Progenitor cell of endocrine pancreas (in vitro differentiated cells): ENCODE measurements at regions not wholly inside any gene's neighbourhood (a gene's known extent, or its start where the extent isn't known, plus 50 kb on each side); places are given as distances from the start of the nearest gene placed in this dataset.
A peak's percentile ranks its signal among the peaks of the same experiment; 100 is the strongest.

Source experiments
- DNase-seq: peaks from one replicate; pipeline ENCODE4 v3.0.0; 2021; ENCODE audit warnings: low spot score; ENCODE audit not compliant: unreplicated experiment
- H3K27ac Mint-ChIP-seq: 2 replicates; pipeline ENCODE4 v1.8.0; 2021; ENCODE audit warnings: mild to moderate bottlenecking, moderate library complexity, mixed read lengths
- H3K27me3 Mint-ChIP-seq: 2 replicates; pipeline ENCODE4 v1.8.0; 2021; ENCODE audit warnings: mixed read lengths
- H3K36me3 Mint-ChIP-seq: 2 replicates; pipeline ENCODE4 v1.8.0; 2022; ENCODE audit warnings: mixed read lengths; ENCODE audit not compliant: insufficient read depth
- H3K4me1 Mint-ChIP-seq: 2 replicates; pipeline ENCODE4 v1.8.0; 2021; ENCODE audit warnings: low read depth, mixed read lengths
- H3K4me3 Mint-ChIP-seq: 2 replicates; pipeline ENCODE4 v1.8.0; 2021; ENCODE audit warnings: low read depth, mild to moderate bottlenecking, moderate library complexity, mixed read lengths
- H3K9me3 Mint-ChIP-seq: 2 replicates; pipeline ENCODE4 v1.8.0; 2021; ENCODE audit warnings: low read depth, mixed read lengths
- CTCF ChIP-seq: fragments of 200-600 bp; sonication (generic); IDR thresholded peaks from one replicate; pipeline ENCODE4 v1.5.0; 2021; ENCODE audit warnings: antibody characterized with exemption, mild to moderate bottlenecking; ENCODE audit not compliant: unreplicated experiment

- Mint-ChIP-seq H3K27me3 (no peaks in the 10 kb centered on the region), H3K4me3 (no peak overlapping the region), H3K27ac (no peak overlapping the region), H3K36me3 (no peaks in the 10 kb centered on the region), H3K9me3 (peaks cover 2% of the 10 kb centered on the region), H3K4me1 (peaks cover 5% of the 10 kb centered on the region)
- TF ChIP-seq CTCF, result no peak
- DNase-seq, result no peak
These were observed 70.0 kb downstream of the SCG2 start for GRCh38 chr2:223532161-223532560.

GRCh38 chr2:223532712-223533111 is 69.4 kb downstream of the SCG2 start:
- TF ChIP-seq CTCF, result no peak
- peaks cover 10% of the 10 kb centered on the region for H3K4me1 Mint-ChIP-seq
- H3K9me3 Mint-ChIP-seq, result peaks cover 3% of the 10 kb centered on the region
- no peaks in the 10 kb centered on the region for H3K27me3 Mint-ChIP-seq
- H3K27ac Mint-ChIP-seq, result no peak overlapping the region
- H3K36me3 Mint-ChIP-seq, result no peaks in the 10 kb centered on the region
- H3K4me3 Mint-ChIP-seq, result no peak overlapping the region
- no peak for DNase-seq

- Mint-ChIP-seq H3K27ac (no peak overlapping the region), H3K9me3 (peaks cover 3% of the 10 kb centered on the region), H3K27me3 (no peaks in the 10 kb centered on the region), H3K4me3 (no peak overlapping the region), H3K36me3 (no peaks in the 10 kb centered on the region), H3K4me1 (peaks cover 27% of the 10 kb centered on the region)
- DNase-seq, result no peak
- no peak for TF ChIP-seq CTCF
These were observed 65.6 kb downstream of the SCG2 start for GRCh38 chr2:223536546-223536945.

DNA sequence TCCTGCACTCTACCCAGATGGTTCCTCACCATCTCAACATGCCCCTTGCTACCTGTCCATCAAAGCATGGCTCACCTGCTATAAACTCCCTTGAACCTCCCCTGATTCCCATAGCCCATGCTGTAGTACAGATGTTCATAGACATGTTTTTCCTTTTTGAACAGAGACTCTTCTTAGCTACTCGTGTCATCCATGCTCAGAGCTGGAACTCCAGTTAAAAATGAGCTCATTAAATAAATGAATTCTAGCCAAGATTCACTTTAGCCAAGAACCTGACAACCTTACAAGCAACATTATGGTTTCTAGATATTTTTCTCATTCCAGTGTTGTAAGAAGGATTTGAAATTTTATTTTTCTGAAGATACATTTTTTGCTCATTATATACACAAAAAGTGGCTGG is 65.0 kb downstream of the SCG2 start:
- DNase-seq, result no peak
- H3K36me3 Mint-ChIP-seq, result no peaks in the 10 kb centered on the region
- H3K27ac Mint-ChIP-seq, result peak overlapping the region; percentile 22
- no peak overlapping the region for H3K4me3 Mint-ChIP-seq
- H3K9me3 Mint-ChIP-seq, result peaks cover 3% of the 10 kb centered on the region
- H3K4me1 Mint-ChIP-seq, result peaks cover 27% of the 10 kb centered on the region
- no peaks in the 10 kb centered on the region for H3K27me3 Mint-ChIP-seq
- no peak for TF ChIP-seq CTCF

DNA sequence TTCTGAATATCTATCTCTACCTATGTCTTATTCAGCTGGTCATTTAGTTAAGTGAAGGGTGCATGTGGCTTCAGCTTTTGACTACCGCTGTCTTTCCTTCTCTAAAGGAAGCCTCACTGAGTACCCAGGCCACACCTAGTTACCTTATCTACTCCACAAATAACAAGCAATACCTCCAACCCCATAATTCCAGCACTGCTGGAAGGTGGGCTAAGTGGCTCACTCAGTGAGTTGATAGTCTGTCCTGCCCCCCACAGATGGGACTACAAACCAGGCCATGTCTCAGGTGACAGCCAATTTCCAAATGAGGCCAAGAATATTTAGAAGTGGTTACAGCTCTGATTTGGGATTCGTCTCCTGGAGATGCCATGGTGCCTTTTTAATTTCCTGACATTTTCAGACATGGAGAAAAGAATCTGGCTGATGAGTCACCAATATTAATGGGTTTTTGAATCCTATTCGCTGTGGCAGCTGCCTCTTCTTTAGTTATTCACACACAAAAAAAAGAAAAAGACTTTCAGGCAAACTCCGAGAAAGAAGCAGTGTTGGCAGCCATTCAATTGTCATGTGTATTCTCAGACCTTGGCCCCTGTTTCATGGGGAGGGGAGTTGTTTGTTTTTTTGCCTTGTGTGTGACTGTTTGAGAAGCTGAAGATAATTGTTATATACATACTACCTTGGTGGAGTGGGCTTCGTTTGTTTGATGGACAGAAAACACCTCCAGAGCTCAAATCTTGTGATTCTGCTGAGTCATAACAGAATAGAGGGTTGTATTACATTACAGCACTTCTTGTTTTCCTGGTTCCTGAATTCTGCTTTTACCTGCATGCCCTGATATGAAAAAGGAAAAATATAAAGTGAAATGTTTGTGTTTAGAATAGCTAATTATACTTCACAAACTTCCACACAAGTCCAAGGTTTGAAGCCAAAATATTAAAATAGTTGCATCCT is 64.2 kb downstream of the SCG2 start:
- DNase-seq, result no peak
- peak overlapping the region; percentile 50 for H3K27ac Mint-ChIP-seq
- no peak for TF ChIP-seq CTCF
- peaks cover 27% of the 10 kb centered on the region for H3K4me1 Mint-ChIP-seq
- no peak overlapping the region for H3K4me3 Mint-ChIP-seq
- no peaks in the 10 kb centered on the region for H3K27me3 Mint-ChIP-seq
- no peaks in the 10 kb centered on the region for H3K36me3 Mint-ChIP-seq
- peaks cover 3% of the 10 kb centered on the region for H3K9me3 Mint-ChIP-seq
